Thyroid gland (tissue), 4 donors: ENCODE measurements at regions not wholly inside any gene's neighbourhood (a gene's known extent, or its start where the extent isn't known, plus 50 kb on each side); places are given as distances from the start of the nearest gene placed in this dataset.

Experiments used
- CTCF ChIP-seq, 6 experiments: fragments of 200-600 bp in 3 of 6; fragments of 450-650 bp in 3 of 6; sonication (generic) in 3 of 6; IDR thresholded peaks; one replicate each; pipeline ENCODE4 v1.5.1; 2016 to 2019; ENCODE audit warnings: antibody characterized with exemption in 6 of 6, mild to moderate bottlenecking in 2 of 6, inconsistent platforms in 1 of 6, moderate library complexity in 1 of 6
- POLR2A ChIP-seq, 2 donors: fragments of 450-650 bp; IDR thresholded peaks; one replicate each; pipeline ENCODE4 v1.6.1; 2017; ENCODE audit warnings: antibody characterized with exemption in 2 of 2, mild to moderate bottlenecking in 2 of 2, moderate library complexity in 1 of 2

- TF ChIP-seq CTCF (IDR thresholded peaks at IDR 0.05) (no peak), POLR2A (IDR thresholded peaks at IDR 0.05) (no peak)
Observed at GRCh38 chr3:28066020-28066419, 175.4 kb upstream of the CMC1 start.
